ENCODE measurements at regions not wholly inside any gene's neighbourhood (a gene's known extent, or its start where the extent isn't known, plus 50 kb on each side); places are given as distances from the start of the nearest gene placed in this dataset.

- Histone ChIP-seq H3K79me2 (ENCODE audit: low read depth) (no peaks in the 10 kb centered on the region), H2AFZ (no peak overlapping the region), H3K27me3 (ENCODE audit: insufficient read depth, low read depth) (no peaks in the 10 kb centered on the region), H4K20me1 (ENCODE audit: insufficient read depth) (no peaks in the 10 kb centered on the region), H3K4me3 (no peak overlapping the region), H3K36me3 (ENCODE audit: low read depth) (no peaks in the 10 kb centered on the region), H3K9me3 (ENCODE audit: insufficient read depth, low read depth) (no peaks in the 10 kb centered on the region), H3F3A (ENCODE audit: insufficient read depth, low read depth) (no peaks in the 10 kb centered on the region), H3K4me1 (replicated peaks; ENCODE audit: insufficient read depth) (0 out of 2 replicates have a peak, but pooled peaks cover 3% of the 10 kb centered on the region), H3K4me2 (no peak overlapping the region), H3K9me2 (ENCODE audit: insufficient read depth) (no peaks in the 10 kb centered on the region), H3K27ac (no peak overlapping the region)
- CTCF ChIA-PET: no interaction called here
- intact Hi-C loops (cut with micrococcal nuclease; ENCODE audit: unreplicated experiment): no loop called here
- DNase-seq: no peak
- BruUV-seq (replicated peaks): no TSS peak
- TF ChIP-seq EZH2 (IDR thresholded peaks at IDR 0.05; ENCODE audit: low read depth): no peak
- TF ChIP-seq, protein P1, sequence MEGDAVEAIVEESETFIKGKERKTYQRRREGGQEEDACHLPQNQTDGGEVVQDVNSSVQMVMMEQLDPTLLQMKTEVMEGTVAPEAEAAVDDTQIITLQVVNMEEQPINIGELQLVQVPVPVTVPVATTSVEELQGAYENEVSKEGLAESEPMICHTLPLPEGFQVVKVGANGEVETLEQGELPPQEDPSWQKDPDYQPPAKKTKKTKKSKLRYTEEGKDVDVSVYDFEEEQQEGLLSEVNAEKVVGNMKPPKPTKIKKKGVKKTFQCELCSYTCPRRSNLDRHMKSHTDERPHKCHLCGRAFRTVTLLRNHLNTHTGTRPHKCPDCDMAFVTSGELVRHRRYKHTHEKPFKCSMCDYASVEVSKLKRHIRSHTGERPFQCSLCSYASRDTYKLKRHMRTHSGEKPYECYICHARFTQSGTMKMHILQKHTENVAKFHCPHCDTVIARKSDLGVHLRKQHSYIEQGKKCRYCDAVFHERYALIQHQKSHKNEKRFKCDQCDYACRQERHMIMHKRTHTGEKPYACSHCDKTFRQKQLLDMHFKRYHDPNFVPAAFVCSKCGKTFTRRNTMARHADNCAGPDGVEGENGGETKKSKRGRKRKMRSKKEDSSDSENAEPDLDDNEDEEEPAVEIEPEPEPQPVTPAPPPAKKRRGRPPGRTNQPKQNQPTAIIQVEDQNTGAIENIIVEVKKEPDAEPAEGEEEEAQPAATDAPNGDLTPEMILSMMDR (conservative IDR thresholded peaks at IDR 0.05): no peak
- POLR2A ChIA-PET (ENCODE audit: unreplicated experiment): no interaction called here
These were observed 89.7 kb downstream of the C21orf91 start for GRCh38 chr21:17729455-17729854.

GRCh38 chr21:17727361-17727760, 91.8 kb downstream of the C21orf91 start:
- Histone ChIP-seq H4K20me1 (ENCODE audit: insufficient read depth) (no peaks in the 10 kb centered on the region), H3K9me2 (ENCODE audit: insufficient read depth) (no peaks in the 10 kb centered on the region), H3K79me2 (ENCODE audit: low read depth) (no peaks in the 10 kb centered on the region), H3K36me3 (ENCODE audit: low read depth) (no peaks in the 10 kb centered on the region), H3K27me3 (ENCODE audit: insufficient read depth, low read depth) (no peaks in the 10 kb centered on the region), H3K9me3 (ENCODE audit: insufficient read depth, low read depth) (no peaks in the 10 kb centered on the region), H3K4me1 (replicated peaks; ENCODE audit: insufficient read depth) (0 out of 2 replicates have a peak, but pooled peaks cover 3% of the 10 kb centered on the region), H3K4me3 (no peak overlapping the region), H2AFZ (no peak overlapping the region), H3F3A (ENCODE audit: insufficient read depth, low read depth) (no peaks in the 10 kb centered on the region), H3K4me2 (no peak overlapping the region), H3K27ac (no peak overlapping the region)
- POLR2A ChIA-PET (ENCODE audit: unreplicated experiment): no interaction called here
- TF ChIP-seq EZH2 (IDR thresholded peaks at IDR 0.05; ENCODE audit: low read depth): no peak
- TF ChIP-seq, protein P1 (conservative IDR thresholded peaks at IDR 0.05): no peak
- intact Hi-C loops (cut with micrococcal nuclease; ENCODE audit: unreplicated experiment): no loop called here
- CTCF ChIA-PET: no interaction called here
- DNase-seq: no peak
- BruUV-seq (replicated peaks): no TSS peak

GRCh38 chr21:17726047-17726829, 92.9 kb downstream of the C21orf91 start:
- BruUV-seq (replicated peaks): no TSS peak
- no peaks in the 10 kb centered on the region for H3K9me3 ChIP-seq (ENCODE audit: insufficient read depth, low read depth)
- H4K20me1 ChIP-seq (ENCODE audit: insufficient read depth): no peaks in the 10 kb centered on the region
- intact Hi-C loops (cut with micrococcal nuclease; ENCODE audit: unreplicated experiment): no loop called here
- H3K79me2 ChIP-seq (ENCODE audit: low read depth): no peaks in the 10 kb centered on the region
- no peaks in the 10 kb centered on the region for H3K27me3 ChIP-seq (ENCODE audit: insufficient read depth, low read depth)
- no peak overlapping the region for H3K4me3 ChIP-seq
- H3F3A ChIP-seq (ENCODE audit: insufficient read depth, low read depth): no peaks in the 10 kb centered on the region
- H3K9me2 ChIP-seq (ENCODE audit: insufficient read depth): no peaks in the 10 kb centered on the region
- ChIA-PET CTCF (no interaction called here), POLR2A (ENCODE audit: unreplicated experiment) (no interaction called here)
- H3K4me2 ChIP-seq: no peak overlapping the region
- no peak for TF ChIP-seq EZH2 (IDR thresholded peaks at IDR 0.05; ENCODE audit: low read depth)
- TF ChIP-seq, protein P1 (conservative IDR thresholded peaks at IDR 0.05): peak; percentile 45
- no peaks in the 10 kb centered on the region for H3K36me3 ChIP-seq (ENCODE audit: low read depth)
- 0 out of 2 replicates have a peak, but pooled peaks cover 3% of the 10 kb centered on the region for H3K4me1 ChIP-seq (replicated peaks; ENCODE audit: insufficient read depth)
- DNase-seq: no peak
- no peak overlapping the region for H3K27ac ChIP-seq
- no peak overlapping the region for H2AFZ ChIP-seq

All from PC-9 (cell line).